ENCODE measurements at regions not wholly inside any gene's neighbourhood (a gene's known extent, or its start where the extent isn't known, plus 50 kb on each side); places are given as distances from the start of the nearest gene placed in this dataset.

GRCh38 chr1:239711768-239712167 lies 325.4 kb downstream of the CHRM3 start:
- Histone ChIP-seq H3K36me3 (ENCODE audit: low read length) (no peaks in the 10 kb centered on the region), H3K9me3 (ENCODE audit: insufficient read depth, low read length) (no peaks in the 10 kb centered on the region), H3K4me3 (ENCODE audit: insufficient read depth, low read length, poor library complexity, severe bottlenecking) (no peak overlapping the region), H3K27ac (ENCODE audit: low read depth, low read length) (no peak overlapping the region), H4K20me1 (ENCODE audit: low read depth, low read length) (no peaks in the 10 kb centered on the region), H3K9ac (ENCODE audit: low read length) (no peak overlapping the region), H3K27me3 (ENCODE audit: low read length) (no peaks in the 10 kb centered on the region), H3K9me2 (replicated peaks; ENCODE audit: insufficient read depth, low read length) (no peaks in the 10 kb centered on the region), H3K4me2 (ENCODE audit: low read depth, low read length, poor library complexity, severe bottlenecking) (no peak overlapping the region), H3K79me2 (ENCODE audit: insufficient read depth, low read length) (no peaks in the 10 kb centered on the region), H2AFZ (ENCODE audit: low read depth, low read length, severe bottlenecking) (no peak overlapping the region), H3F3A (ENCODE audit: insufficient read depth) (no peaks in the 10 kb centered on the region)
- TF ChIP-seq CTCF (IDR thresholded peaks at IDR 0.05; ENCODE audit: insufficient read depth, low read length, poor library complexity, severe bottlenecking), result no peak
- TF ChIP-seq EZH2phosphoT487 (conservative IDR thresholded peaks at IDR 0.05; ENCODE audit: low read length), result no peak

- Histone ChIP-seq H3K9me3 (ENCODE audit: insufficient read depth, low read length) (no peaks in the 10 kb centered on the region), H3K79me2 (ENCODE audit: insufficient read depth, low read length) (no peaks in the 10 kb centered on the region), H4K20me1 (ENCODE audit: low read depth, low read length) (no peaks in the 10 kb centered on the region), H3F3A (ENCODE audit: insufficient read depth) (no peaks in the 10 kb centered on the region), H3K4me2 (ENCODE audit: low read depth, low read length, poor library complexity, severe bottlenecking) (no peak overlapping the region), H3K4me3 (ENCODE audit: insufficient read depth, low read length, poor library complexity, severe bottlenecking) (no peak overlapping the region), H3K27ac (ENCODE audit: low read depth, low read length) (no peak overlapping the region), H3K9me2 (replicated peaks; ENCODE audit: insufficient read depth, low read length) (no peaks in the 10 kb centered on the region), H3K27me3 (ENCODE audit: low read length) (no peaks in the 10 kb centered on the region), H2AFZ (ENCODE audit: low read depth, low read length, severe bottlenecking) (no peak overlapping the region), H3K36me3 (ENCODE audit: low read length) (no peaks in the 10 kb centered on the region), H3K9ac (ENCODE audit: low read length) (no peak overlapping the region)
- TF ChIP-seq EZH2phosphoT487 (conservative IDR thresholded peaks at IDR 0.05; ENCODE audit: low read length) (no peak), CTCF (IDR thresholded peaks at IDR 0.05; ENCODE audit: insufficient read depth, low read length, poor library complexity, severe bottlenecking) (no peak)
Observed at GRCh38 chr1:239717097-239717917, 330.9 kb downstream of the CHRM3 start.

- H3K4me2 ChIP-seq (ENCODE audit: low read depth, low read length, poor library complexity, severe bottlenecking), result no peak overlapping the region
- H3K27ac ChIP-seq (ENCODE audit: low read depth, low read length), result no peak overlapping the region
- H3F3A ChIP-seq (ENCODE audit: insufficient read depth), result no peaks in the 10 kb centered on the region
- H3K36me3 ChIP-seq (ENCODE audit: low read length), result no peaks in the 10 kb centered on the region
- H4K20me1 ChIP-seq (ENCODE audit: low read depth, low read length), result no peaks in the 10 kb centered on the region
- no peak overlapping the region for H3K9ac ChIP-seq (ENCODE audit: low read length)
- H3K27me3 ChIP-seq (ENCODE audit: low read length), result no peaks in the 10 kb centered on the region
- TF ChIP-seq CTCF (IDR thresholded peaks at IDR 0.05; ENCODE audit: insufficient read depth, low read length, poor library complexity, severe bottlenecking) (no peak), EZH2phosphoT487 (conservative IDR thresholded peaks at IDR 0.05; ENCODE audit: low read length) (no peak)
- H3K9me2 ChIP-seq (replicated peaks; ENCODE audit: insufficient read depth, low read length), result no peaks in the 10 kb centered on the region
- no peaks in the 10 kb centered on the region for H3K9me3 ChIP-seq (ENCODE audit: insufficient read depth, low read length)
- H3K4me3 ChIP-seq (ENCODE audit: insufficient read depth, low read length, poor library complexity, severe bottlenecking), result no peak overlapping the region
- no peak overlapping the region for H2AFZ ChIP-seq (ENCODE audit: low read depth, low read length, severe bottlenecking)
- H3K79me2 ChIP-seq (ENCODE audit: insufficient read depth, low read length), result no peaks in the 10 kb centered on the region
Observed at GRCh38 chr1:239717918-239718184, 331.5 kb downstream of the CHRM3 start.
